Esophagus squamous epithelium (tissue), 5 donors: ENCODE measurements at regions not wholly inside any gene's neighbourhood (a gene's known extent, or its start where the extent isn't known, plus 50 kb on each side); places are given as distances from the start of the nearest gene placed in this dataset.

Experiments
- DNase-seq: peaks from one replicate; lab custom pipeline; 2025; lab: John Stamatoyannopoulos, UW
- H3K27ac ChIP-seq, 4 donors: fragments of 200-600 bp; sonication (generic); one replicate each; pipeline ENCODE4 v1.5.1; 2016 to 2019; ENCODE audit warnings: mild to moderate bottlenecking in 1 of 4
- H3K27me3 ChIP-seq, 4 donors: fragments of 200-600 bp; sonication (generic); 1 replicate in 3 of 4; 2 replicates in 1 of 4; pipeline versions ENCODE4 v1.5.1 to v1.6.0; 2017 to 2021; ENCODE audit warnings: antibody characterized with exemption in 1 of 4
- H3K36me3 ChIP-seq, 3 donors: fragments of 200-600 bp; sonication (generic); one replicate each; pipeline ENCODE4 v1.5.1; 2016 to 2019
- H3K4me1 ChIP-seq, 3 donors: fragments of 200-600 bp; sonication (generic); one replicate each; pipeline ENCODE4 v1.5.1; 2017 to 2019
- H3K4me3 ChIP-seq, 4 donors: fragments of 200-600 bp; sonication (generic); 1 replicate in 3 of 4; 2 replicates in 1 of 4; pipeline ENCODE4 v1.5.1; 2016 to 2019; ENCODE audit warnings: mild to moderate bottlenecking in 2 of 4, moderate library complexity in 1 of 4
- H3K9me3 ChIP-seq, 3 donors: fragments of 200-600 bp; sonication (generic); one replicate each; pipeline ENCODE4 v1.5.1; 2016 to 2019
- POLR2A ChIP-seq, 4 donors: fragments of 450-650 bp; IDR thresholded peaks; one replicate each; pipeline ENCODE4 v1.6.1; 2017; ENCODE audit warnings: antibody characterized with exemption in 4 of 4, mild to moderate bottlenecking in 4 of 4, moderate library complexity in 3 of 4
- WGBS, 2 donors: methylation state at CpG; one replicate each; pipeline ENCODE4 v1.1.5; 2018; 5-methylcytosine and 5-hydroxymethylcytosine counted together
- intact Hi-C: fragments of 100-400 bp; cut with DNase I; formaldehyde crosslinking; loops from one replicate; pipeline ENCODE4 v1.15.0; 2022
- TF ChIP-seq, protein P1 (sequence below), 6 experiments: fragments of 450-650 bp in 4 of 6; fragments of 200-600 bp in 2 of 6; sonication (generic) in 2 of 6; IDR thresholded peaks; one replicate each; pipeline ENCODE4 v1.5.1; 2016 to 2019; ENCODE audit warnings: antibody characterized with exemption in 6 of 6, mild to moderate bottlenecking in 4 of 6, moderate library complexity in 4 of 6
- donor health status: DM: yes; HTN: yes; CAD: no.

GRCh38 chr3:153328690-153329089 lies 166.7 kb downstream of the RAP2B start:
- TF ChIP-seq, protein P1, sequence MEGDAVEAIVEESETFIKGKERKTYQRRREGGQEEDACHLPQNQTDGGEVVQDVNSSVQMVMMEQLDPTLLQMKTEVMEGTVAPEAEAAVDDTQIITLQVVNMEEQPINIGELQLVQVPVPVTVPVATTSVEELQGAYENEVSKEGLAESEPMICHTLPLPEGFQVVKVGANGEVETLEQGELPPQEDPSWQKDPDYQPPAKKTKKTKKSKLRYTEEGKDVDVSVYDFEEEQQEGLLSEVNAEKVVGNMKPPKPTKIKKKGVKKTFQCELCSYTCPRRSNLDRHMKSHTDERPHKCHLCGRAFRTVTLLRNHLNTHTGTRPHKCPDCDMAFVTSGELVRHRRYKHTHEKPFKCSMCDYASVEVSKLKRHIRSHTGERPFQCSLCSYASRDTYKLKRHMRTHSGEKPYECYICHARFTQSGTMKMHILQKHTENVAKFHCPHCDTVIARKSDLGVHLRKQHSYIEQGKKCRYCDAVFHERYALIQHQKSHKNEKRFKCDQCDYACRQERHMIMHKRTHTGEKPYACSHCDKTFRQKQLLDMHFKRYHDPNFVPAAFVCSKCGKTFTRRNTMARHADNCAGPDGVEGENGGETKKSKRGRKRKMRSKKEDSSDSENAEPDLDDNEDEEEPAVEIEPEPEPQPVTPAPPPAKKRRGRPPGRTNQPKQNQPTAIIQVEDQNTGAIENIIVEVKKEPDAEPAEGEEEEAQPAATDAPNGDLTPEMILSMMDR (IDR thresholded peaks at IDR 0.05) = no peak
- no peak for TF ChIP-seq POLR2A (IDR thresholded peaks at IDR 0.05)

DNA sequence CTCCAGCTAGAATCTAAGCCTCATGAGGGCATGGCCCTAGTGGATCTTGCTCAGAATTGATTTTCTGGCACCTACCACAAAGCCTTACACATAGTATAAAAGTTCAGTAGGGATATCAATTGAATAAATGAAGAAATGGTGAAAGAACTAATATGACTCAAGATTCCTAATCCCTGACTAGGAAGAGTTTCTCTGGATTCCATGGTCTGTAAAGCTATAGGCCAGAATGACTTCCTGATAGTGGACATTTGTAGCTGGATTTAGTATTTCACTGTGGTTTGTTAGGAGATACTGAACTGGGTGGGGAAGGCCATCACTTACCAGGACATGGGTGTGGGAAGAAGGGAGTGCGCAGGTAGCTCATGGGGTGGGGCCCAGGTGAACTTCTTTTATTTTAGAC lies 168.9 kb downstream of the RAP2B start:
- no peaks in the 10 kb centered on the region for H3K9me3 ChIP-seq
- WGBS, 2 donors = 80 to 90% methylated on average over 1 of the region's 1 CpG

More at GRCh38 chr3:153328690-153329089, 166.7 kb downstream of the RAP2B start:
- H3K4me3 ChIP-seq = no peak overlapping the region
- intact Hi-C loops = no loop called here
- WGBS, 2 donors = 96 to 100% methylated on average over 2 of the region's 2 CpGs
- no peaks in the 10 kb centered on the region for H3K36me3 ChIP-seq
- H3K9me3 ChIP-seq = no peaks in the 10 kb centered on the region
- H3K27me3 ChIP-seq = no peaks in the 10 kb centered on the region
- H3K4me1 ChIP-seq = no peaks in the 10 kb centered on the region
- no peak overlapping the region for H3K27ac ChIP-seq
- no peak for DNase-seq

DNA sequence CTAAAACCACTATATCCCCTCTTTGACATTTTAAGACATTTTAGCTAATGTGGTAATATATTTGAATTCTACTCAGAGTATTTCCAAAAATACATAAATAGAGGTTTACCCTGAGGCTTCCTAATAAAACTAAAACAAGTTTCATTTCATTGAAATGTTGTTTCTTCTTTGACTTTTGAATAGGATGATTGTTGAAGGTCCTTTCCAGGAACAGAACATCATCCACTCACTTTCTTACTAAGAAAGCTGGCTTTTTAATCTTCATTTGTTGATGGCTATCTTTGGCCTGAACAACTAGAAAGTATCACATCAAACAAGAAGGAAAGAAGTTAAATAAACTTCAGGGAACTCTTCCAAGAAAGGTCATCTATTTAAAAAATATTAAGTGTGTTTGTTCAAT lies 169.7 kb downstream of the RAP2B start:
- Histone ChIP-seq H3K27me3 (no peaks in the 10 kb centered on the region), H3K9me3 (no peaks in the 10 kb centered on the region), H3K4me1 (no peaks in the 10 kb centered on the region), H3K27ac (no peak overlapping the region), H3K36me3 (no peaks in the 10 kb centered on the region), H3K4me3 (no peak overlapping the region)
- DNase-seq = no peak
- no peak for TF ChIP-seq POLR2A (IDR thresholded peaks at IDR 0.05)
- TF ChIP-seq, protein P1 (IDR thresholded peaks at IDR 0.05) = no peak
- intact Hi-C loops = no loop called here

More for the DNA sequence above, 168.9 kb downstream of the RAP2B start:
- no peak overlapping the region for H3K4me3 ChIP-seq
- no peaks in the 10 kb centered on the region for H3K4me1 ChIP-seq
- no peak for DNase-seq
- intact Hi-C loops = no loop called here
- no peak overlapping the region for H3K27ac ChIP-seq
- TF ChIP-seq, protein P1 (IDR thresholded peaks at IDR 0.05) = no peak
- TF ChIP-seq POLR2A (IDR thresholded peaks at IDR 0.05) = no peak
- no peaks in the 10 kb centered on the region for H3K27me3 ChIP-seq
- H3K36me3 ChIP-seq = no peaks in the 10 kb centered on the region

DNA sequence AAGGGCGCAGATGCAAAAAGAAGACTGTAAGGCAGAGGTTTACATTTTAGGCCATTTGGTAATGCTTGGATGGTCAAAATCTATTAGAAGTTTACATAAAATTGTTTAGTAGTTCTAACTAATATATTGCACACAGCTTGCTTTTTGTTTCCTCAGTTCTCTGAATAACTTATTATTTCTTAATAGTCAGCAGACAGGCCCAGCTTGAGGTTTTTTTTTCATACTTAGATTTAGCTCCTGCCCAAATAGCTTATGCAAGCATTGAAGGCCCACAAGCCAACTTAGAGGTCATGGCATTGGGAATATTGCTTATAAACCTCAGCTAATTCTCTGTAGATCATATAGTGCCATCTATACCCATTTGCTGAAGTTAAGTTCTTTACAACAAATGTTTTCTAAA lies 172.5 kb downstream of the RAP2B start:
- Histone ChIP-seq H3K4me1 (no peaks in the 10 kb centered on the region), H3K27ac (no peak overlapping the region), H3K9me3 (no peaks in the 10 kb centered on the region), H3K4me3 (no peak overlapping the region), H3K27me3 (no peaks in the 10 kb centered on the region), H3K36me3 (no peaks in the 10 kb centered on the region)
- WGBS, 2 donors = 96 to 100% methylated on average over 1 of the region's 1 CpG
- intact Hi-C loops = no loop called here
- TF ChIP-seq POLR2A (IDR thresholded peaks at IDR 0.05) = no peak
- TF ChIP-seq, protein P1 (IDR thresholded peaks at IDR 0.05) = no peak
- no peak for DNase-seq

- TF ChIP-seq, protein P1 (IDR thresholded peaks at IDR 0.05) = no peak
- TF ChIP-seq POLR2A (IDR thresholded peaks at IDR 0.05) = no peak
- Histone ChIP-seq H3K4me3 (no peak overlapping the region), H3K9me3 (no peaks in the 10 kb centered on the region), H3K27me3 (no peaks in the 10 kb centered on the region), H3K4me1 (no peaks in the 10 kb centered on the region), H3K27ac (no peak overlapping the region), H3K36me3 (no peaks in the 10 kb centered on the region)
- no peak for DNase-seq
- intact Hi-C loops = no loop called here
- 74 to 77% methylated on average over 3 of the region's 3 CpGs for WGBS, 2 donors
Observed at GRCh38 chr3:153337369-153337768, 175.3 kb downstream of the RAP2B start.
